Lung (tissue), 11 donors: ENCODE measurements at regions not wholly inside any gene's neighbourhood (a gene's known extent, or its start where the extent isn't known, plus 50 kb on each side); places are given as distances from the start of the nearest gene placed in this dataset.

Experiments
- ATAC-seq: fragments of 200-7000 bp; cut with Tn5 transposase; one replicate; pipeline ENCODE4 v1.9.1; 2020; ENCODE audit warnings: moderate number of reproducible peaks; ENCODE audit not compliant: insufficient read depth, low FRiP score
- DNase-seq, 3 donors: peaks; one replicate each; pipeline ENCODE4 v3.0.0-alpha.2; 2013 to 2017
- H3K27ac ChIP-seq, 2 donors: one replicate each; pipeline ENCODE4 v1.5.1; 2013; ENCODE audit warnings: mild to moderate bottlenecking in 2 of 2, moderate library complexity in 2 of 2, control low read depth in 1 of 2, inconsistent platforms in 1 of 2, low read depth in 1 of 2, low read length in 1 of 2
- H3K27me3 ChIP-seq, 3 donors: one replicate each; pipeline ENCODE4 v1.5.1; 2013; ENCODE audit warnings: low read length in 2 of 3; ENCODE audit not compliant: control insufficient read depth in 3 of 3, insufficient read depth in 3 of 3
- H3K36me3 ChIP-seq, 4 donors: one replicate each; pipeline ENCODE4 v1.5.1; 2013; ENCODE audit warnings: low read length in 4 of 4, mild to moderate bottlenecking in 1 of 4, moderate library complexity in 1 of 4; ENCODE audit not compliant: control insufficient read depth in 4 of 4, insufficient read depth in 4 of 4
- H3K4me1 ChIP-seq, 5 donors: one replicate each; pipeline ENCODE4 v1.5.1; 2013; ENCODE audit warnings: low read length in 5 of 5, mild to moderate bottlenecking in 2 of 5, moderate library complexity in 1 of 5; ENCODE audit not compliant: control insufficient read depth in 5 of 5, insufficient read depth in 5 of 5
- H3K4me3 ChIP-seq: one replicate; pipeline ENCODE4 v1.5.1; 2013; ENCODE audit warnings: mild to moderate bottlenecking, control low read depth, moderate library complexity
- H3K9ac ChIP-seq, 2 donors: one replicate each; pipeline ENCODE4 v1.5.1; 2013; ENCODE audit warnings: low read length in 2 of 2, control low read depth in 1 of 2; ENCODE audit not compliant: insufficient read depth in 1 of 2
- H3K9me3 ChIP-seq, 4 donors: one replicate each; pipeline ENCODE4 v1.5.1; 2013; ENCODE audit warnings: low read length in 3 of 4, mild to moderate bottlenecking in 1 of 4, moderate library complexity in 1 of 4; ENCODE audit not compliant: control insufficient read depth in 4 of 4, insufficient read depth in 3 of 4
- CTCF ChIP-seq: IDR thresholded peaks from 2 replicates; pipeline ENCODE4 v1.5.1; 2012; ENCODE audit warnings: mild to moderate bottlenecking; ENCODE audit errors: control extremely low read depth, extremely low read depth
- WGBS, 2 donors: extraction: QIAGEN DNeasy Blood & Tissue Kit; methylation state at CpG; one replicate each; pipeline ENCODE4 v1.1.7; 2013; 5-methylcytosine and 5-hydroxymethylcytosine counted together
- donor health status: control.
- donor health status: control.
- donor health status: Bipolar disorder and iron deficiency.
- donor health status: healthy.
- donor health status: DM: yes; HTN: yes; CAD: no.

- no peaks in the 10 kb centered on the region for H3K9me3 ChIP-seq
- peaks cover 0 to 6% (median 0%) of the 10 kb centered on the region in 3 donors for H3K27me3 ChIP-seq
- no peak overlapping the region for H3K4me3 ChIP-seq
- ATAC-seq (no peak), DNase-seq (no peak)
- no peak overlapping the region for H3K9ac ChIP-seq
- H3K36me3 ChIP-seq, result no peaks in the 10 kb centered on the region
- no peak overlapping the region for H3K27ac ChIP-seq
- peaks cover 0 to 6% (median 0%) of the 10 kb centered on the region in 5 donors for H3K4me1 ChIP-seq
- WGBS, 2 donors, result 53 to 54% methylated on average over 3 of the region's 3 CpGs
- TF ChIP-seq CTCF, result no peak
Measured at GRCh38 chr2:40534528-40534927, 82.6 kb upstream of the SLC8A1 start.

GRCh38 chr2:40535972-40536371 is 84.1 kb upstream of the SLC8A1 start:
- H3K9me3 ChIP-seq, result no peaks in the 10 kb centered on the region
- DNase-seq, result no peak
- H3K4me1 ChIP-seq, result peaks cover 0 to 9% (median 0%) of the 10 kb centered on the region in 5 donors
- H3K36me3 ChIP-seq, result no peaks in the 10 kb centered on the region
- H3K9ac ChIP-seq, result no peak overlapping the region
- H3K27me3 ChIP-seq, result peaks cover 0 to 6% (median 0%) of the 10 kb centered on the region in 3 donors
- no peak for ATAC-seq
- no peak overlapping the region for H3K27ac ChIP-seq
- H3K4me3 ChIP-seq, result no peak overlapping the region
- no peak for TF ChIP-seq CTCF
- 73 to 86% methylated on average over 4 of the region's 4 CpGs for WGBS, 2 donors

- 88% methylated on average over 3 of the region's 3 CpGs for WGBS, 2 donors
- Histone ChIP-seq H3K36me3 (no peaks in the 10 kb centered on the region), H3K9ac (no peak overlapping the region), H3K27ac (no peak overlapping the region), H3K27me3 (no peaks in the 10 kb centered on the region), H3K4me1 (peaks cover 0 to 4% (median 0%) of the 10 kb centered on the region in 5 donors), H3K4me3 (no peak overlapping the region), H3K9me3 (no peaks in the 10 kb centered on the region)
- no peak for TF ChIP-seq CTCF
- no peak for ATAC-seq
- DNase-seq, result no peak
Measured at GRCh38 chr2:40540026-40540425, 88.1 kb upstream of the SLC8A1 start.

GRCh38 chr2:40543381-40543780 is 91.5 kb upstream of the SLC8A1 start:
- H3K27ac ChIP-seq, result no peak overlapping the region
- no peak for TF ChIP-seq CTCF
- no peaks in the 10 kb centered on the region for H3K27me3 ChIP-seq
- no peak overlapping the region for H3K9ac ChIP-seq
- H3K36me3 ChIP-seq, result peaks cover 0 to 2% (median 0%) of the 10 kb centered on the region in 4 donors
- ATAC-seq, result no peak
- H3K4me3 ChIP-seq, result no peak overlapping the region
- H3K9me3 ChIP-seq, result no peaks in the 10 kb centered on the region
- DNase-seq, result no peak
- peaks cover 0 to 9% (median 0%) of the 10 kb centered on the region in 5 donors for H3K4me1 ChIP-seq
- WGBS, 2 donors, result 84 to 86% methylated on average over 2 of the region's 2 CpGs
